ENCODE measurements at regions not wholly inside any gene's neighbourhood (a gene's known extent, or its start where the extent isn't known, plus 50 kb on each side); places are given as distances from the start of the nearest gene placed in this dataset.

DNA sequence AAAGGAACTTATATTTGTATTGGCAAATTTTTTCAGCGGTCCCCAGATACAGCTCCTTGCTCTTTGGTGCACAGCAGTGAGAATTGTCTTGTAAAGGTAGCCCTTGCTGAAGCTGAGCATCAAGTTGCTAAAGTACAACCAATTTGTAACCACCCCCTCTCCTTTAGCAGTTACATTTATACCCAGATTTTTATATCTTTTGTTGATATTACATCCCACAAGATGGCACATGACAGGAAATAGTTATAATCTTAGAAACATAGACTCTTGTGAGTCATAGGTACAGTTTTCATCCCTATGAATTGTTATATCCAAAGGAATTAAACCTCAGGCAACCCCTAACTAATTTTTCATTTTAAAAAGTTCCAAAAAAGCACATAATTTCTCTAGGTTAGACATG is 523.0 kb upstream of the SLITRK1 start:
- no peaks in the 10 kb centered on the region for H3K9me3 ChIP-seq (ENCODE audit: control insufficient read depth, insufficient read depth, low read depth, low read length)
- peak; percentile 1 to 70 for DNase-seq (ENCODE audit: low read depth in 2 of 2)
- no peaks in the 10 kb centered on the region for H4K20me1 ChIP-seq (ENCODE audit: control insufficient read depth, extremely low read depth, insufficient read depth, low read length)
- H3K27ac ChIP-seq (ENCODE audit: insufficient read depth, low read length): no peak overlapping the region
- H3K4me1 ChIP-seq (ENCODE audit: control insufficient read depth, extremely low read depth, insufficient read depth, low read length): no peaks in the 10 kb centered on the region
- no peak overlapping the region for H3K9ac ChIP-seq (ENCODE audit: insufficient read depth, low read length)
- no peaks in the 10 kb centered on the region for H3K79me2 ChIP-seq (ENCODE audit: control insufficient read depth, insufficient read depth, low read length)
- H2AFZ ChIP-seq (ENCODE audit: low read length): no peak overlapping the region
- H3K27me3 ChIP-seq (ENCODE audit: control insufficient read depth, insufficient read depth, low read length): no peaks in the 10 kb centered on the region
- TF ChIP-seq, protein P1, sequence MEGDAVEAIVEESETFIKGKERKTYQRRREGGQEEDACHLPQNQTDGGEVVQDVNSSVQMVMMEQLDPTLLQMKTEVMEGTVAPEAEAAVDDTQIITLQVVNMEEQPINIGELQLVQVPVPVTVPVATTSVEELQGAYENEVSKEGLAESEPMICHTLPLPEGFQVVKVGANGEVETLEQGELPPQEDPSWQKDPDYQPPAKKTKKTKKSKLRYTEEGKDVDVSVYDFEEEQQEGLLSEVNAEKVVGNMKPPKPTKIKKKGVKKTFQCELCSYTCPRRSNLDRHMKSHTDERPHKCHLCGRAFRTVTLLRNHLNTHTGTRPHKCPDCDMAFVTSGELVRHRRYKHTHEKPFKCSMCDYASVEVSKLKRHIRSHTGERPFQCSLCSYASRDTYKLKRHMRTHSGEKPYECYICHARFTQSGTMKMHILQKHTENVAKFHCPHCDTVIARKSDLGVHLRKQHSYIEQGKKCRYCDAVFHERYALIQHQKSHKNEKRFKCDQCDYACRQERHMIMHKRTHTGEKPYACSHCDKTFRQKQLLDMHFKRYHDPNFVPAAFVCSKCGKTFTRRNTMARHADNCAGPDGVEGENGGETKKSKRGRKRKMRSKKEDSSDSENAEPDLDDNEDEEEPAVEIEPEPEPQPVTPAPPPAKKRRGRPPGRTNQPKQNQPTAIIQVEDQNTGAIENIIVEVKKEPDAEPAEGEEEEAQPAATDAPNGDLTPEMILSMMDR (conservative IDR thresholded peaks at IDR 0.05 in 1 of 2, IDR thresholded peaks at IDR 0.05 in 1 of 2; ENCODE audit: low read depth in 1 of 2, low read length in 2 of 2): no peak
- no peak for TF ChIP-seq EZH2 (IDR thresholded peaks at IDR 0.05; ENCODE audit: low read length, missing control alignments)
- no peak overlapping the region for H3K4me2 ChIP-seq (ENCODE audit: extremely low read depth, insufficient read depth, low read length)
- no peaks in the 10 kb centered on the region for H3K36me3 ChIP-seq (ENCODE audit: control insufficient read depth, insufficient read depth, low read length)
- H3K4me3 ChIP-seq (replicated peaks in 1 of 4; ENCODE audit: control extremely low read depth in 1 of 4, insufficient read depth in 1 of 4, low read depth in 3 of 4, low read length in 4 of 4): no peak overlapping the region

DNA sequence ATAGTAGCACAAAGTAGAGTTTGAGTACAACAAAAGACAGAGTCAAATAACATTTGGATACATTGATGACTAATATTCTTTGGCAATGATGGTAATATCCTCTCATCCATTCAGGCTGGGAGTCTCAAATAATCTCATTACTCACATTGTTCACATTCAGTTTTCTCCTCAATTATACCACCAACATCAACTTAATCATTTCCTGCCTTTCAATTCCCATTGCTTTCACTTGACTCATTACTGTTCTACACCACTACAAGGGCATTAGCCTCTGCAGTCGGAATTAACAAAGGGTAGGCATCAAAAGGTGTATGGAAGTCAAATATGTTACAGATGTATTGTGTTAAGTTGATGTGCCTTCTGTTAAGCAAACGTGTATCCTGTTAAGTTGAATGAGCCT is 518.4 kb upstream of the SLITRK1 start:
- no peak overlapping the region for H2AFZ ChIP-seq (ENCODE audit: low read length)
- H3K4me3 ChIP-seq (replicated peaks in 1 of 4; ENCODE audit: control extremely low read depth in 1 of 4, insufficient read depth in 1 of 4, low read depth in 3 of 4, low read length in 4 of 4): no peak overlapping the region
- H3K9ac ChIP-seq (ENCODE audit: insufficient read depth, low read length): no peak overlapping the region
- no peak overlapping the region for H3K4me2 ChIP-seq (ENCODE audit: extremely low read depth, insufficient read depth, low read length)
- H3K36me3 ChIP-seq (ENCODE audit: control insufficient read depth, insufficient read depth, low read length): no peaks in the 10 kb centered on the region
- H3K27me3 ChIP-seq (ENCODE audit: control insufficient read depth, insufficient read depth, low read length): no peaks in the 10 kb centered on the region
- no peaks in the 10 kb centered on the region for H3K9me3 ChIP-seq (ENCODE audit: control insufficient read depth, insufficient read depth, low read depth, low read length)
- DNase-seq (ENCODE audit: low read depth in 2 of 2): peak; percentile 37 to 98
- TF ChIP-seq EZH2 (IDR thresholded peaks at IDR 0.05; ENCODE audit: low read length, missing control alignments): no peak
- TF ChIP-seq, protein P1 (conservative IDR thresholded peaks at IDR 0.05 in 1 of 2, IDR thresholded peaks at IDR 0.05 in 1 of 2; ENCODE audit: low read depth in 1 of 2, low read length in 2 of 2): no peak
- H4K20me1 ChIP-seq (ENCODE audit: control insufficient read depth, extremely low read depth, insufficient read depth, low read length): no peaks in the 10 kb centered on the region
- no peaks in the 10 kb centered on the region for H3K79me2 ChIP-seq (ENCODE audit: control insufficient read depth, insufficient read depth, low read length)
- H3K4me1 ChIP-seq (ENCODE audit: control insufficient read depth, extremely low read depth, insufficient read depth, low read length): no peaks in the 10 kb centered on the region
- no peak overlapping the region for H3K27ac ChIP-seq (ENCODE audit: insufficient read depth, low read length)

DNA sequence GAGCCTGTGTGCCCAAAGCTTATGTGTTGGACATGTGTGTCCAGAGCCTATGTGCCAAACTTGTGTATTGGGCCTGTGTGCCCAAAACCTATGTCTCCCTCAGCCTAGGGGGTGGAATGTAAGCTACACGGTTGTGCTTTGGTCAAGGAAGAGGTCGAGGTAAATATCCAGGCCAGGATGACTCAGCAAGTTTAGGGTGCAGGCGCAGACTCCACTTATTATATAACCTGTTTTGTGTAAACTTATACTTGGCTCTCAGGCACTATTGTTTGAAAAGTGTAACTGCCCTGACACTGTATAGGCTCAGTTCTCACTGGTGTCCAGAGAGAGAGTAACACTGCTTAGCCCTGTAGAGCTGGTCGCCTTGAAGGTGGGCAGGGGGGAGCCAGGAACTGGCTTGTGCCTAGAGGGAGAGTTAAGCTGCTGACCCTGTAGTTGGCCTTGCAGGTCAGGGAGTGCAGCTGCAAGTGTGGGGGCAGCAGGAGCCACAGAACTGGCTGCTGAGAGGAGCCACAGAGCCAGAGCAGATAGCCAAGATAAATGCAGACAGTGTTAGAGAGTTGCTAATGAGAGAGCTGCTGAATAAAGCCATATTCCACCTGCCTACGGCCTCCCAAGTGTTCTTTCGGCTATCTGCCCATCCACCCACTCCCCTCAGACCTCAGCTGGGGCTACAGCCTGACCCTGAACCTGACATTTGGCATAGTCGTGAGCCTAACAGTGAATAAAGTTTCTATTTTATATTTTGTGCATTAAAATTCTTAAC is 517.2 kb upstream of the SLITRK1 start:
- Histone ChIP-seq H3K79me2 (ENCODE audit: control insufficient read depth, insufficient read depth, low read length) (no peaks in the 10 kb centered on the region), H3K9me3 (ENCODE audit: control insufficient read depth, insufficient read depth, low read depth, low read length) (no peaks in the 10 kb centered on the region), H3K36me3 (ENCODE audit: control insufficient read depth, insufficient read depth, low read length) (no peaks in the 10 kb centered on the region), H3K9ac (ENCODE audit: insufficient read depth, low read length) (no peak overlapping the region), H3K27ac (ENCODE audit: insufficient read depth, low read length) (no peak overlapping the region), H3K4me2 (ENCODE audit: extremely low read depth, insufficient read depth, low read length) (no peak overlapping the region), H3K27me3 (ENCODE audit: control insufficient read depth, insufficient read depth, low read length) (no peaks in the 10 kb centered on the region), H3K4me3 (replicated peaks in 1 of 4; ENCODE audit: control extremely low read depth in 1 of 4, insufficient read depth in 1 of 4, low read depth in 3 of 4, low read length in 4 of 4) (no peak overlapping the region), H4K20me1 (ENCODE audit: control insufficient read depth, extremely low read depth, insufficient read depth, low read length) (no peaks in the 10 kb centered on the region), H3K4me1 (ENCODE audit: control insufficient read depth, extremely low read depth, insufficient read depth, low read length) (no peaks in the 10 kb centered on the region), H2AFZ (ENCODE audit: low read length) (no peak overlapping the region)
- DNase-seq (ENCODE audit: low read depth in 2 of 2): peak in 1 of 2 donors; percentile 51
- TF ChIP-seq, protein P1 (conservative IDR thresholded peaks at IDR 0.05 in 1 of 2, IDR thresholded peaks at IDR 0.05 in 1 of 2; ENCODE audit: low read depth in 1 of 2, low read length in 2 of 2): no peak
- no peak for TF ChIP-seq EZH2 (IDR thresholded peaks at IDR 0.05; ENCODE audit: low read length, missing control alignments)
